K562 (cell line): ENCODE measurements at regions not wholly inside any gene's neighbourhood (a gene's known extent, or its start where the extent isn't known, plus 50 kb on each side); places are given as distances from the start of the nearest gene placed in this dataset.

ENCODE experiments used
- ATAC-seq: fragments of 200-7000 bp; cut with Tn5 transposase; 3 replicates; pipeline ENCODE4 v1.9.1; 2020; ENCODE audit warnings: moderate library complexity
- BruUV-seq: library from RNA; stranded (reverse); fragments of 400-500 nt; replicated peaks from 2 replicates; lab custom pipeline; 2021; lab: Mats Ljungman, UMichigan
- CTCF ChIA-PET: fragments of 300-600 bp; formaldehyde crosslinking; extraction: SDS; loops from one replicate; lab custom pipeline; 2021; ENCODE audit warnings: low intra/inter-chr PET ratio; lab: Yijun Ruan, JAX
- POLR2A ChIA-PET: fragments of 300-600, 350-650 bp; sonication (Branson Sonifier 250); formaldehyde crosslinking; extraction: SDS; loops from one replicate; lab custom pipeline; 2021; ENCODE audit warnings: antibody characterized with exemption, inconsistent platforms; lab: Yijun Ruan, JAX
- DNase-seq, 4 experiments: peaks; one replicate each; pipeline versions ENCODE4 v3.0.0 to v3.0.0-alpha.2; 2011 to 2018; ENCODE audit warnings: low spot score in 3 of 4, mixed read lengths in 3 of 4; ENCODE audit errors: extremely low read depth in 1 of 4
- FAIRE-seq: peaks from 2 replicates; lab custom pipeline; 2011; peaks lifted over from hg19 to GRCh38; lab: Jason Lieb, UNC
- H2AFZ ChIP-seq: 2 replicates; pipeline ENCODE4 v1.6.0; 2011; ENCODE audit warnings: low read depth, low read length, control low read depth, inconsistent platforms
- H3K27ac ChIP-seq: fragments of 200-600 bp; 3 replicates; pipeline ENCODE4 v1.8.0; 2011; ENCODE audit warnings: low read depth, mild to moderate bottlenecking, control low read depth, inconsistent platforms, low read length, moderate library complexity, mixed read lengths; ENCODE audit errors: extremely low read depth
- H3K27me3 ChIP-seq, 2 experiments: fragments of 300-600 bp in 1 of 2; 2 replicates in 1 of 2; 3 replicates in 1 of 2; pipeline versions ENCODE4 v1.6.0 to v1.8.0; 2011; ENCODE audit warnings: inconsistent platforms in 2 of 2, low read length in 2 of 2, mild to moderate bottlenecking in 1 of 2, mixed read lengths in 1 of 2, moderate library complexity in 1 of 2; ENCODE audit not compliant: control insufficient read depth in 2 of 2, insufficient read depth in 2 of 2
- H3K36me3 ChIP-seq: fragments of 300-600 bp; 3 replicates; pipeline ENCODE4 v1.8.0; 2011; ENCODE audit warnings: mild to moderate bottlenecking, low read length, inconsistent platforms; ENCODE audit not compliant: control insufficient read depth, insufficient read depth
- H3K4me1 ChIP-seq, 2 experiments: fragments of 200-600 bp in 1 of 2; replicated peaks in 1 of 2; 2 replicates in 1 of 2; 3 replicates in 1 of 2; pipeline versions ENCODE4 v1.5.1 to v1.8.0; 2011; ENCODE audit warnings: inconsistent platforms in 2 of 2, low read length in 2 of 2, mild to moderate bottlenecking in 1 of 2, mixed read lengths in 1 of 2, moderate library complexity in 1 of 2; ENCODE audit not compliant: control insufficient read depth in 2 of 2, insufficient read depth in 2 of 2
- H3K4me2 ChIP-seq: 2 replicates; pipeline ENCODE4 v1.6.1; 2011; ENCODE audit warnings: low read length, control low read depth, inconsistent platforms, mixed read lengths; ENCODE audit not compliant: insufficient read depth
- H3K4me3 ChIP-seq: fragments of 200-600 bp; sonication (generic), shearing (Covaris generic); 2 replicates; pipeline ENCODE4 v1.5.1; 2016; ENCODE audit warnings: control low read depth, inconsistent platforms
- H3K79me2 ChIP-seq: fragments of 200-600 bp; 3 replicates; pipeline ENCODE4 v1.8.0; 2011; ENCODE audit warnings: low read length, inconsistent platforms; ENCODE audit not compliant: control insufficient read depth, insufficient read depth
- H3K9ac ChIP-seq, 2 experiments: 2 replicates each; pipeline versions ENCODE4 v1.6.0 to v1.6.1; 2011; ENCODE audit warnings: low read depth in 2 of 2, low read length in 2 of 2, control low read depth in 1 of 2, inconsistent platforms in 1 of 2, mild to moderate bottlenecking in 1 of 2, mixed read lengths in 1 of 2; ENCODE audit not compliant: insufficient read depth in 1 of 2
- H3K9me1 ChIP-seq: one replicate; pipeline ENCODE4 v1.6.0; 2011; ENCODE audit warnings: inconsistent platforms, mild to moderate bottlenecking, low read length, moderate library complexity; ENCODE audit not compliant: control insufficient read depth, insufficient read depth
- H3K9me3 ChIP-seq: replicated peaks from 2 replicates; pipeline ENCODE4 v1.5.1; 2011; ENCODE audit warnings: low read depth, low read length, inconsistent platforms; ENCODE audit not compliant: control insufficient read depth, insufficient read depth
- H4K20me1 ChIP-seq: replicated peaks from 2 replicates; pipeline ENCODE4 v1.6.1; 2011; ENCODE audit warnings: low read length, inconsistent platforms, mixed read lengths; ENCODE audit not compliant: control insufficient read depth, insufficient read depth
- MCM3 ChIP-seq: fragments of 450-650 bp; IDR thresholded peaks from 2 replicates; pipeline ENCODE4 v1.6.1; 2016
- SNIP1 ChIP-seq: fragments of 450-650 bp; IDR thresholded peaks from 2 replicates; pipeline ENCODE4 v1.7.1; 2017; ENCODE audit warnings: low read depth, mild to moderate bottlenecking
- WGBS: fragments of 100-300 bp; shearing (Covaris generic); methylation state at CpG from one replicate; pipeline ENCODE4 v1.1.6; 2016; ENCODE audit warnings: low coverage, mixed read lengths; ENCODE audit not compliant: insufficient coverage; ENCODE audit errors: missing lambda C conversion rate; 5-methylcytosine and 5-hydroxymethylcytosine counted together
- in situ Hi-C: fragments of 300-500 bp; cut with MboI; formaldehyde crosslinking; loops from 4 replicates; pipeline ENCODE4 v1.15.0; 2018; ENCODE audit warnings: inconsistent platforms, mixed read lengths
- intact Hi-C: fragments of 100-400 bp; cut with micrococcal nuclease; formaldehyde crosslinking; loops from 2 replicates; pipeline ENCODE4 v1.14.2; 2022
- TF ChIP-seq, protein P1 (sequence below): sonication (generic); formaldehyde crosslinking; IDR thresholded peaks from 2 replicates; pipeline ENCODE4 v1.8.0; 2022; ENCODE audit warnings: mild to moderate bottlenecking, missing genetic modification reagents

DNA sequence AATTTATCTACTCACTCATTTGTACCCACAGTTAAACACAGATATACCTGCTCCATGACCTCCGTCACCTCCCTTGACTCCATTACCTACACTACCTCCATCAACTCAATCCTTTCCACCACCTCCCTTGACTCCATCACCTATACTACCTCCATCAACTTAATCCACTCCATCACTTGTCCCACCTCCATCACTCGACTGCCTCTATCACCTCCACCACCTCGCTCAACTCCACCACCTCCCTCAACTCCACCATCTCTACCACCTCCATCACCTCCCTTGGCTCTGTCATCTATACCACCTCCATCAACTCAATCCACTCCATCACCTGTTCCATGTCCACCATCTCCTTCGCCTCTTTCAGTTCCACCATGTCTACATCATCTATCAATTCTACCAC lies 51.3 kb upstream of the WNT7A start:
- BruUV-seq: no TSS peak
- in situ Hi-C loops: no loop called here
- no peak for FAIRE-seq

More for the DNA sequence above, 51.3 kb upstream of the WNT7A start:
- WGBS: 5% methylated on average over 4 of the region's 4 CpGs
- H3K27me3 ChIP-seq: peaks cover 4 to 50% of the 10 kb centered on the region in 2 experiments; a peak in 3 of 5 replicates
- intact Hi-C loops: no loop called here
- no peaks in the 10 kb centered on the region for H3K36me3 ChIP-seq
- H4K20me1 ChIP-seq: no peaks in the 10 kb centered on the region
- no peaks in the 10 kb centered on the region for H3K9me1 ChIP-seq
- no peaks in the 10 kb centered on the region for H3K79me2 ChIP-seq
- H3K9ac ChIP-seq: no peak overlapping the region
- H2AFZ ChIP-seq: no peak overlapping the region
- DNase-seq (no peak), ATAC-seq (no peak)
- CTCF ChIA-PET: no interaction called here
- peaks cover 0 to 11% of the 10 kb centered on the region in 2 experiments; a peak in 2 of 5 replicates for H3K4me1 ChIP-seq
- H3K27ac ChIP-seq: no peak overlapping the region
- no peaks in the 10 kb centered on the region for H3K9me3 ChIP-seq
- no peak overlapping the region for H3K4me3 ChIP-seq
- POLR2A ChIA-PET: no interaction called here
- no peak overlapping the region for H3K4me2 ChIP-seq
- TF ChIP-seq SNIP1 (no peak), MCM3 (peak; percentile 4; the same call in 1 of the 2 replicates)
- TF ChIP-seq, protein P1, sequence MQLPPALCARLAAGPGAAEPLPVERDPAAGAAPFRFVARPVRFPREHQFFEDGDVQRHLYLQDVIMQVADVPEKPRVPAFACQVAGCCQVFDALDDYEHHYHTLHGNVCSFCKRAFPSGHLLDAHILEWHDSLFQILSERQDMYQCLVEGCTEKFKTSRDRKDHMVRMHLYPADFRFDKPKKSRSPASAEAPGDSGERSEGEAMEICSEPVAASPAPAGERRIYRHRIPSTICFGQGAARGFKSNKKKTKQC (CRISPR knock-in tag): no peak
